HG02970 (cell line): ENCODE measurements at regions not wholly inside any gene's neighbourhood (a gene's known extent, or its start where the extent isn't known, plus 50 kb on each side); places are given as distances from the start of the nearest gene placed in this dataset.

Source experiments
- ATAC-seq: cut with Tn5 transposase; IDR thresholded peaks from one replicate; pipeline ENCODE4 v1.9.1; 2021; ENCODE audit warnings: mild to moderate bottlenecking, moderate library complexity, moderate number of reproducible peaks; ENCODE audit not compliant: unreplicated experiment, low FRiP score

DNA sequence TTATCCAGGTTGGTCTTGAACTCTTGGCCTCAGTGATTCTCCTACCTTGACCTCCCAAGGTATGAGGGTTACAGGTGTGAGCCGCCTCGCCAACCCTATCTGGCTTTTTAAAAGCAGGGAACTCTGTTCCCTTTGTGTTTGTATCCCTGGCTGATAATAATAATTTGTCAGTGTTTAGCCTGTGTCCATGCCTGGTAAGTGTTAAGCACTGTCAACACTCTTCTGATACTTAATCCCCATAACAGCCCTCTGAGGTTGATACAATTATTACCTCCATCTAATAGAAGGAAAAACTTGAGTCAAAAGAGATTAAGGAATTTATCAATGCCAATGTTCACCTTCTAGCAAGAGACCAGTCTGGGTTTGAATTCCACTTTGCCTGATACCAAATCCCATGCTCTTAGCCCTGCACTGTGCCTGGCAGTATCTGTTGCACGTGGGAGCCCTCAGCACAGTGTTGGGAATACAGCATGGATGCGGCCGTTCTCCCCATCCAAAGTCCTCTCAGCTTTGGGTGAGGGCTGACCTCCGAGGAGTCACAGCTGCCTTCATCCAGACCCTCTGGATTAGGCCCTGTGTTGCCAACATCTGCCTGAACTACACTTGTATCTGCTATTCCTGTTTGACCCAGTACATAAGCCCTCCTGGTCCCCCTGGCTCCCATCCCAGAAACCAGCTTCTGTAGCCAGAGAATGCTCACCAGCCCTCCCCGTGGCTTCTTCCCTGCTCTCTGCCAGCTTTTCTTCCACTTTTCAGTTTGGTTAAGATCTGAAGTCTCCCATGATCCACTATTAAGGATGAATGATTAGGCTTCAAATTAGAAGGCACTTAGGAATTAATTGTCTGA lies 335.6 kb upstream of the ASIC2 start:
- no peak for ATAC-seq

DNA sequence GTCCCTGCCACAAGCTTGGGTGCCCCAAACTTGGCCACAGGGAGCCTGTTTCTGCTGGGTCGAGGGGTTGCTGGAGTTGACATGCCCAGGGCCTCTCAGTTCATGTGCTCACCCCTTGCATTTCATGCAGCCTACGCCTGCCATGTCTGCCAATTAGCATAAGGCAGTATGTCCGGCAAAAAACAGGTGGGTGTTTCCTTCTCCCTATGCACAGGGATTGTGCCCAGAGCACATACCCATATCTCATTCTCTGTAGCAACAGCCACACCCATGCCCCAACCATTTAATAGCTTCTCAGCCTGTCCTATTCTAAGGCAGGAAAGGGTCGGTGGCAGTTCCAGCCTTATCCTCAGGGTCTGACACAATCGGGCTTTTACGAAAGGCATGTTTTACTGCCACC lies 340.4 kb upstream of the ASIC2 start:
- no peak for ATAC-seq

DNA sequence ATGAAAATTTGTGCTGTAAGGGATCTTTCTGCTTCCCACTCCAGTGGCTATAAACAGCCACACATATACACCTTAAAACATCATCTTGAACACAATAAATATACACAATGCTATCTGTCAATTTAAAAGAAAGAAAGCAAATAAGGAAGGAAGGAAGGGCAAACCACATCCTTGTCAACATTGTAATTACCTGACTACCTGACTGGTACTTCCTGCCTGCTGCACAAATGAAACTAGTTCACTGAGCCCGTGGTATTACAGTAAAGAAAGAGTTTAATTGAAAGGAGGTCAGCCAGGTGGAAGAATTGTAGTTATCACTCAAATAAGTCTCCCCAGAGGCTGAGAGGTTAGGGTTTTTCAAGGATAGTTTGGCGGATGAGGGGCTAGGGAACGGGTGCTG lies 344.4 kb upstream of the ASIC2 start:
- no peak for ATAC-seq

DNA sequence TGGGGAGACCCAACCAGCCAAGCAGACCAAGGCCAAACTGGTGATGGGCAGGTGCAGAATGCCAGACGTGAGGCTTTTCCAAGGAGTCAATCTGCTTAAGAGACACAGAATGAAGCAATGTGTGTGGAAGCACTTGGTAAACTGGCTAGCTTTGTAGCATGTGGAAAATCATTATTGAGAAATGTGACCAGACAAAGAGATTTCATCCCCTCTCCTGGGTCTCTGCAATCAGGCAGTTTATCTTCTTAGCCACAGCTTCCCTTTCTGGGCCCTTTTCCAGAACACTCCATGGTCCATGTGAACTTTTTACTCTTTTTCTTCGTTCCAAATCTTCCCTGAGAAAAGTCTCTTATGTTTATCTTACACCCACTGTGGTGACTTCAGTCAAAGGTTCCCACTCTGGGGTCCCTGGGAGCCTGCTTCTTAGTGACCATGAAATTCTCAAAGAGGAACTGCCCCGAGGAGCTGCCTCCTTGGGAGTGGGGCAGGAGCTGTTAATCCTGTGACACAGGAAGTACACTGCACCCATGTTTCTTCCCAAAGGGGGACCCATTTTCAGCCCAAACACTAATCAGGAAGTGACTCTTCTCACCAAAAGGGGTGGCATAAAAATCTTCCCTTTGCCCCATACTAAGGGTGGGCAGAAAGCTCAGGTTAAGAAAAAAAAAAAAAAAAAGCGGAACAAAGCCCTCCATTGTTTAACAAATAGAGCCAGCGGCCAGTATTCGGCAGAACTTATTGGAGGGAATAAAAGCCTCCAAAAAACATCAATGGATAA lies 346.2 kb upstream of the ASIC2 start:
- no peak for ATAC-seq

DNA sequence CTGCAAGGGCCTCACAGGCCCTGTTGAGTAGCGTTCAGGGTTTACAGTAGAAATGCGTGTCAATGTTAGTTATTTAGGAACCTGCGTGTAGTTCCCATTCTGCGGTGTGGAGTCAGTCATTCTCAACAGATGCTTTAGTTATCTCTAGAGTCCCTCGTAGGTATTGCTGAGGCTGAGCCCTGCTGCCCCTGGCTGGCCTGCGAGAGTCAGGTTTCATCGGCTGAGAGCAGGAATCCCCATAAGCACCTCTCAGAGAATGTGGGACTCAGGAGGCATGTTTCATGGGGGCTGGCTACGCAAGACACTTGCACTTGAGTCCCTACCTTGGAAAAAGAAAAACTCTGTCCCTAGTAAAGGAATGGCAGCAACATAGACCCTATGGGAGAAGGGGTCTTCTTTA lies 347.5 kb upstream of the ASIC2 start:
- no peak for ATAC-seq

DNA sequence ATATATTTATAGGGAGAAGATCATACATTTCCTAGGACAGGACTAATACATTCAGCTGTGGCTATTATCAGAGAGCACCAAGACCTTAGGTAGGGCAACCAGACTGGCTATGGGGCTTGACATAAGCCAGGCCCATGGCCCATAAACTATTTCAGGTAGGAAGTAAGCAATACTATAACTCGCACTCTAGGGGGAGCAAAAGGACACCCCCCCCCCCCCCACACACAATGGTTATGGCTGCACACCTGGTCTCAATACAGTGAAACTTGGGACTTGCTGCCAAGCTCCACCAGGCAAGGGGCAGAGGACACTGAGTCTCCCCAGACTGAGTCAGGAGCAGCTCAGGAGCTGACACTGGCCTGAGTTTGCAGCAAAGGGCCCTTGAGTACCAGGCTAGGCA lies 348.9 kb upstream of the ASIC2 start:
- no peak for ATAC-seq

DNA sequence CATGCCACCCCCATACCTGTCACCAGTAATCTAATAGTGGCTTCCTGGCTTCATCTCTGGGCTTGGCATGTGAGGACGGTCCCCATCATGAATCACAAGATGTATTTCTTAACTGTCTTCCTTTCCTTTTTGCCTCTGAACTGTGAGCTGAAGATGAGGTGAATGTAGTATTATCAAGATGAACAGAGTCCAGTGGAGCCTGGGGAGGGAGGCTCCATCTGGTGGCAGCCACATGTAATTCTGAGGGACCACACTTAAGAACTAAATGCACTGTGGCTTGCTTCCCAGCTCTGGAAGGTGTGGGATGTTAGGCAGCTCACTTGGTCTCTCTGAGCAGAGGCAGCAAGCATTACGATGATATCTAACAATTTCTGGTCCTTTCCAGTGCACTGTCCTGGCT lies 354.9 kb upstream of the ASIC2 start:
- ATAC-seq: no peak

DNA sequence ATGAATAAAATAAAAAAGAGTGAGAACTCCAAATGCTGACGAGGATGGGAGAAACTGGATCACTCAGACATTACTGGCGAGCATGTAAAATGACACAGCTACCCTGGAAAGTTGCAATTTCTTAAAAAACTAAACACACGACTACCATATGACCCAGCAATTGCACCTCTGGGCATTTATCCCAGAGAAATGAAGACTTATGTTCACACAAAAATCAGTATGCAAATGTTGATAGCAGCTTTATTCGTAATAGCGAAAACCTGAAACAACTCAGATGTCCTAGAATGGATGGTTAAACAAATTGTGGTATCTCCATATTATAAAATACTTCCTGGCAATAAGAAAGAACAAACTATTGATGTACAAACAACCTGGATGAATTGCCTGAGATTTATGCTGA lies 357.2 kb upstream of the ASIC2 start:
- ATAC-seq: no peak

DNA sequence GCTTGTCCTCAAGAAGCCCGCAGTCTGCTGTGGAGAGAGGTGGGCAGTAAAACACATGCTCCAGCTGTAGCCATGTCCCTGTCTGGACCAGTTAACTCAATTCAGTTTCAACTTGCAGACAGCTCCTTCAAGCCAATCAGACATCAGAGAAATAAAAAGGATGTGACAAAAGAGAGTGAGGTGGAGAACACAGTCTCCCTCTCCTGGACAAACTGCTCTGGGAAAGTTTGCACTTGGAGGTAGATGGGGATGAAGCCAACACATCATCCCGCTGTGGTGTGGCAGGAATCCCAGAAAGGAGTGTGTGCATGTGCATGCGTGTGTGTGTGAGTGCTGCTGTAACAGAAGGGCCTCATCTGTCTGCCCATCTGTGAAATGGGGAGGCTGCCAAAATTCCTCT lies 358.6 kb upstream of the ASIC2 start:
- no peak for ATAC-seq

DNA sequence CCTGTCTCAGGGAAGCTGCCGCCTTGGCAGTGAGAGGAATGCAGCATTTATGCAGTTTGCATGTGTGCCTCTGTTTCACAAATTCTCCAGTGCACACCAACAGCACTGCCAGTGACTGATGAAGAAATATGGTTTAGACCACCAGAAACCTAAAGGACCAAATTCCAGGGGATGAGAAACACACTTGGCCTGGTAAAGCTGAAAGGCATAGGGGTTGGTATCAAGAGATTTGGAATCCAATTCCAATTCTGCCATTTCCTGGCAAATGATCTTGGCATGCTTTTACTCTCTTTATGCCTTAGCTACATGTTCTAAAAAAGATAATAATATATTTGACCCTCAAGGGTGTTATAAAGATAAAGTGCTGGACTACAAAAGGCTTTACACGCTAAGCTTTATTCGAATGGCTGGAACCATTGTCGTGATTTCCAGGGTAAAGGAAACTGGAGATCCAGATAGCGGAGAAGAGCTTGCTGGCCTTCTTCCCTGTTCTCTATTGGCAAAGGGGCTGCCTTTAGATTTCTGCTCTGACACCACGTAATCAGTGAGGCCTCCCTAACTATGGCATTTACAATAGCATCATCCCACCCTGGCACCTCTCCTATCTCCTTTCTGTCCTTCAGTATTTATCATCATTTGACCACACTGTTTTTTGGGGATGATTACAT lies 359.8 kb upstream of the ASIC2 start:
- ATAC-seq: no peak

DNA sequence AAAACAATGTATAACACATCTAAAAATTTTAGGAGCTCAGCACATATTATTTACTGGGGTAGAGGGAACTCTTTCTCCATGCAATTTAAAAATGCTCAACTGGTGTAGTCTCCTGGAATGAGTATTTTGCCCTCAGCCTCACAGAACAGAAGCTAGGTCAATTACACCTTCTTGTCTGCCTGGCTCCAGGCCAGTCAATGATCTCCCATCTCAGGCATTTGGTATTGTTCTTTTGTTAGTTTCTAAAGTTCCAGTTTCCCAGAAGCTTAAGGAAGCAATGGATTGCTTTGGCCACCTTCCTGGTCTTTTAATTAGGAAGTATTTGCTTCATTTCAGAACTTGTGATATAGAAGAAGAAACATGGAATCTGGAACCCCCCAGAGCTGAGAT lies 360.3 kb upstream of the ASIC2 start:
- ATAC-seq: no peak

DNA sequence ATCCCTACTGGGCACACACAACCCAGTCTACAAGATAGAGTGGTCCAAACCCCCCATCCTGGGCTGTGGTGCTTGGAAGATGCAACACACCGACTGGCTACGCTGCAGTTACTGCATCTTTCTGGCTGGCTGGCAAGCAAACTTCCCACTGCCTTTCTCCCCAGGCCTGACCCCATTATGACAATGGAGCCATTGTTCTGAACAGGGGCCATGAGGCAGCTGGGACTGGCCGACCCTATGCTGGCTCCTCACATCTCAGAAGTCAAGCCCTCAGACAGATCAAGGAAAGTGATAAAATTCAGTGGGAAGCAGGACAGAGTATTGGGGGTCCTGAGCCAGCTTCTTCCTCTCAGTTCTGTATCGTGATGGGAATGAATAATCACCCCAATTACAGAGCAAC lies 364.1 kb upstream of the ASIC2 start:
- no peak for ATAC-seq

DNA sequence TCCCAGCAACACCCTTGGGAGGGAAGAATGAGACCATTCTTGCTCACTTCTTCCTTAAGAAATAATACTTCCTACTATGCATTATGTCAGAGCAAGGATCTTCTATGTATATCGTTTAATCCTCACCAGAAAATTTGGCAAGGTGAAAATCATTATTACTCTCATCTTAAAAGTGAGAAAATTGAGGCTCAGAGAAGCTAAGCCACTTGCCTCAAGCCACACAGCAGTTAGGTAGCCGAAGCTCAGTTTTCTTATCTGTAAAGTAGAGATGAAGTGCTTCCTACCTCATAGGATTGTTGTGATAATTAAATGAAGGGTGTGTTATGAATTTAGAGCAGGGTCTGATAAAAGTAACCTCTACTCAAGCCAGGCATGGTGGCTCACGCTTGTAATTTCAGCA lies 368.9 kb upstream of the ASIC2 start:
- ATAC-seq: no peak

DNA sequence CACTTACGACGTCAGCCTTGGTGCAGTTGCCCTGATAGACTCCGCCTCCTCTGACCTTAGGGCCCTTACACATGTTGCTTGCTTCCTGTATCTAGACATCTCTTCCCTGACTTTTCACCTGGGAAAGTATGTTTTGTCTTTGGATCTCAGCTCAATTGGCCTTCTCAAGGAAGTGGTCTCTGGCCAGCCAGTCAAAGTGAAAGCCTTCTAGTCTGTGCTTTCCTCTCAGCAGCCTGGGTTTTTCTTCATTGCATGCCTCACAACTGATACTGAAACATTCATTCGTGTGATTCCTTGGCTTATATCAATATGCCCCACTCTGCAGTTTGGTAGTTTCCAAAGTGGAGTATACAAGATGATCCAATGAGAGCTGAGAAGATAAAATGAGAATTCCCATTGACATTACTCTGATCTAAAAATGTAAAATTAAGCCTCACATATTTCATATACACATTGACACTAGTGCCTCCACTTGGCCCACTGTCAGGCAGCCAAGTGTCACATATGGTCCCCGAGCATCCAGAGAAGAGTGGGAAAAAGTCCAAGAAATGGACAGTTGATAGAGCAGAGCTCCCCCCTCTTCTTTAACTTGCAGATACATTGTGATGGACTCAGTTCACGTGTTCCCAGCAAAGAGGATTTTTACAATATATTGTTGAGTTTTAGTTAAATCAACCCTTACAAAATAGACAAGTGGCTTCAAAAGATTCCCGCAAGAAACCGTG lies 371.2 kb upstream of the ASIC2 start:
- ATAC-seq: no peak

DNA sequence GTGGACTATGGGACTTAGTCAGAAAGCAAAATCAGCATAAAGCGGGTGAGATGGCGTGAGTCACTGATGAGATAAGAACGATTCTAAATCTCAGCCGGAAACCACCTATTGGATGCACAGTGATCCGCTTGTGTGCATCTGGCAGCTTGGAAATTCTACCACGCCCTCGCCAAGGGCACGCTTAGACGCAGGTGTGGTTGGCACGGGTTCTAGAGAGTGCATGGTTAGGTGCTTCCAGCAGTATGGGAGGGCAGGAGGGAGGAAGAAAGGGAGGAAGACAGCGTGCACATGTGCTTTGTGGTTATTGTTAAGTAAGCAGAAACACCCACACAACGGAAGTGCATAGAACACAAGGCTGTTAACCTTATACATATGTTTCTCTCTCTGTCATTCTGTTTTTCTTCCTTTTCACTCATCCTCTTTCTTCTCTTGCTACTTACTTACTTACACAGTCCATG lies 374.0 kb upstream of the ASIC2 start:
- ATAC-seq: no peak

DNA sequence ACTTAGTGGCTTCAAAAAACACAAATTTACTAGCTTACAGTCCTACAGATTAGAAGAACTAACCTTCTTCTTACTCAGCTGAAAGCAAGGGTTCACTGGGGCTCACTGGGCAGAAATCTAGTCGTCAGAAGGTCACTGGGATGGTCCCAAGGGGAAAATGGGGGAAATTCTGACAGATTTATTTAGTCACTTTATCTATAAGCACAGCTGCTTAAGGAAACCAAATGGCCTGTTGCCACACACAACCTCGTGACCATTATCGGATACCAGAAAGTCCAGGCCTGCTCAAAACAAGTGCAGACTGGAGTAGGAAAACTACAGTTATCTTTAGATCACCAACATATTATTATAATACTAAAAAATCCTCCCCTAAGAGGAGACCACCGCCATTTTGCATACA lies 374.6 kb upstream of the ASIC2 start:
- no peak for ATAC-seq

DNA sequence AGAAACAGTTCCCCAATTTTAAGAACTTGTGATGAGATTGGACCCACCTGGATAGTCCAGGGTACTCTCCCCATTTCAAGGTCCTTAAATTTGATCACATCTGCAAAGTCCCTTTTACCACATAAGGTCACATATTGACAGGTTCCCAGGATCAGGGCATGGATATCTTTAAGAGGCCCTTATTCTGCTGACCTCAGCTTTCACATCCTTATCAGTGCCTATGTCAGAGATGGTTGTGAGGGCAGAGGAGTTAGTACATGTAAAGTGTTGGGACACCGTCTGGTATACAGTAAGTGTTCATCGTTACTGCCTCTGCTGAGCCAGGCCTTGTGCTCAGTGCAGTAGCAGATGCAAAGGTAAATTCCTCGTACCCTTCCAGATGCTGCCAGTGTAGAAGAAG lies 375.4 kb upstream of the ASIC2 start:
- ATAC-seq: no peak

DNA sequence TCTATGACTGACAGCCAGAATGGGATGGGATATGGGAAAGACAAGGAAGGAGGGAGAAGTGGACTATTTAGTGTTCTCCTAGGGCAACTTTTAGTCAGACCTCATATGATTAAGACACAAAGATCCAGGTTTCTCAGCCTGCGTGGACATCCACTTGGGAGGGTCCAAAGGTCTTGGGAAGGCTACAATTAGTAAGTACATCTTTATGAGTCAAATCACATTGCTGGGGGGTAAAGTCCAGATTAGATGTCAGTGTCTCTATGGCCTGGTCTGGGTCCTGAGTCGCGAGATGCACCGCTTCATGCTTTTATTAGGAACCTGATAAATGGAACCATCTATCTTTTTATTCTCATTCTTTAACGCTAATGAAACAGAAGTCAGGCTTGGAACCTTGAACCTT lies 378.4 kb upstream of the ASIC2 start:
- no peak for ATAC-seq

DNA sequence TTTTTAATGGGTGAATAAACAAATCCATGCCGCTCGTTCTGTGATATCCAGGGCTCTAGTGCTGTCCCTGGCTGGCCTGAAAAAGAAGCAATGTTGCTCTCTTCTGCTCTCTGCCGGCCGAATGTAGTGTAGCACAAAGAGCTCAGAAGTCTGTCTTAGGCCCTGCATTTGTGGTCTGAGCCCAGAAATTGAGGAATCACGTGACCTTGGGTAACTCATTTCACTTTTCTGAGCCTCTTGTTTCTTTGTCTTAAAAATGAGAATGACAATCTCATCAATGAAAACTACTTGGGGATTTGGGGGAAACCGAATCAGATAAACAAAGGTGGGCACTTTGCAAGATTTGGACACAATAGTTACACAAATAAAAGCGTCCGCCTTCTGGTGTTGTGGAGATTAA lies 381.6 kb upstream of the ASIC2 start:
- no peak for ATAC-seq

DNA sequence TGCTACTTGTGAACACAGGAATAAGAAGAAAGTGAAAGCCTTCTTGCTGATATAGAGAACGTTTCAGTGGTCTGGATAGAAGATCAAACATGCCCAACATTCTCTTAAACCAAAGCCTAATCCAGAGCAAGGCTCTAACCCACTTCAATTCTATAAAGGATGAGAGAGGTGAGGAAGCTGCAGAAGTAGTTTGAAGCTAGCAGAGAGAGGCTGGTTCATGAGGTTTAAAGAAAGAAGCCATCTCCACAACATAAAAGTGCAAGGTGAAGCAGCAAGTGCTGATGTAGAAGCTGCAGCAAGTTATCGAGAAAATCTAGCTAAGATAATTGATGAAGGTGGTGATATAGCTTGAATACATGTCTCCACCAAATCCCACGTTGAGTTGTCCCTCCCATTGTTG lies 383.3 kb upstream of the ASIC2 start:
- no peak for ATAC-seq

DNA sequence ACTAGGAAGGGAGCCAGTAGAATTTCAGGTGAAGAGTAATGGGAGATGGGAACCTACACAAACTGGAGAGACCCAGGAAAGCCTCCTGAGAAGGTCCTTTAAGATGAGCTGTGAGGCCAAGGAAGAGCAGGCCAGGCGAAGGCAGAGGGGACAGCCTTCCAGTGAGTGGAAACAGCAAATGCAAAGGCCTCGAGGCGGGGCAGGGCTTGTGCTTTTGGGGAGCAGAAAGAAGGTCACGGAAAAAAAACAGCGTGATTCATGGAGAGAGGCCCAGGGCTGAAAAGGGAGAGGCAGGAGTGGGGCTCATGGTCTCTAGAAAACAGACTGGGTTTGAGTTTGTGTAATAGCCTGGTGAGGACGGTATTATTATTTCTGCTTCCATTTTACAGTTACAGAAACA lies 386.5 kb upstream of the ASIC2 start:
- no peak for ATAC-seq
